Smooth muscle cell (in vitro differentiated cells): ENCODE measurements at regions not wholly inside any gene's neighbourhood (a gene's known extent, or its start where the extent isn't known, plus 50 kb on each side); places are given as distances from the start of the nearest gene placed in this dataset.

Experiments used
- DNase-seq: peaks from one replicate; lab custom pipeline; 2025; ENCODE audit not compliant: unreplicated experiment; lab: John Stamatoyannopoulos, UW
- H2AFZ ChIP-seq: fragments of 200-600 bp; sonication (generic); 2 replicates; pipeline ENCODE4 v1.6.0; 2016; ENCODE audit warnings: antibody characterized with exemption, low read depth, mild to moderate bottlenecking
- H3F3A ChIP-seq: fragments of 200-600 bp; sonication (generic); 2 replicates; pipeline ENCODE4 v1.6.0; 2017; ENCODE audit warnings: antibody characterized with exemption, low read depth
- H3K27ac ChIP-seq: fragments of 200-600 bp; sonication (generic); 2 replicates; pipeline ENCODE4 v1.5.1; 2016; ENCODE audit warnings: low read depth, mild to moderate bottlenecking
- H3K27me3 ChIP-seq: fragments of 200-600 bp; sonication (generic); 2 replicates; pipeline ENCODE4 v1.6.1; 2016; ENCODE audit warnings: low read depth, mild to moderate bottlenecking
- H3K36me3 ChIP-seq: fragments of 200-600 bp; sonication (generic); 2 replicates; pipeline ENCODE4 v1.5.1; 2016; ENCODE audit warnings: low read depth
- H3K4me1 ChIP-seq: fragments of 200-600 bp; sonication (generic); 2 replicates; pipeline ENCODE4 v1.5.1; 2016; ENCODE audit warnings: low read depth
- H3K4me2 ChIP-seq: fragments of 200-600 bp; sonication (generic); 2 replicates; pipeline ENCODE4 v1.6.0; 2016; ENCODE audit warnings: mild to moderate bottlenecking
- H3K4me3 ChIP-seq: fragments of 200-600 bp; sonication (generic); 2 replicates; pipeline ENCODE4 v1.5.1; 2016; ENCODE audit warnings: mild to moderate bottlenecking
- H3K79me2 ChIP-seq: fragments of 200-600 bp; sonication (generic); 2 replicates; pipeline ENCODE4 v1.6.0; 2016; ENCODE audit warnings: low read depth, mild to moderate bottlenecking
- H3K9ac ChIP-seq: fragments of 200-600 bp; sonication (generic); 2 replicates; pipeline ENCODE4 v1.6.0; 2016; ENCODE audit warnings: low read depth
- H3K9me3 ChIP-seq: fragments of 200-600 bp; sonication (generic); replicated peaks from 2 replicates; pipeline ENCODE4 v1.5.1; 2016; ENCODE audit warnings: low read depth
- H4K20me1 ChIP-seq: fragments of 200-600 bp; sonication (generic); 2 replicates; pipeline ENCODE4 v1.6.0; 2016; ENCODE audit warnings: low read depth
- WGBS: methylation state at CpG from one replicate; pipeline ENCODE4 v1.1.7; 2016; ENCODE audit warnings: low lambda C conversion rate; 5-methylcytosine and 5-hydroxymethylcytosine counted together
- TF ChIP-seq, protein P1 (sequence below): fragments of 200-600 bp; sonication (generic); IDR thresholded peaks from 2 replicates; pipeline ENCODE4 v1.5.1; 2017; ENCODE audit warnings: borderline replicate concordance, mild to moderate bottlenecking, antibody characterized with exemption; ENCODE audit not compliant: insufficient read depth, poor library complexity, severe bottlenecking

DNA sequence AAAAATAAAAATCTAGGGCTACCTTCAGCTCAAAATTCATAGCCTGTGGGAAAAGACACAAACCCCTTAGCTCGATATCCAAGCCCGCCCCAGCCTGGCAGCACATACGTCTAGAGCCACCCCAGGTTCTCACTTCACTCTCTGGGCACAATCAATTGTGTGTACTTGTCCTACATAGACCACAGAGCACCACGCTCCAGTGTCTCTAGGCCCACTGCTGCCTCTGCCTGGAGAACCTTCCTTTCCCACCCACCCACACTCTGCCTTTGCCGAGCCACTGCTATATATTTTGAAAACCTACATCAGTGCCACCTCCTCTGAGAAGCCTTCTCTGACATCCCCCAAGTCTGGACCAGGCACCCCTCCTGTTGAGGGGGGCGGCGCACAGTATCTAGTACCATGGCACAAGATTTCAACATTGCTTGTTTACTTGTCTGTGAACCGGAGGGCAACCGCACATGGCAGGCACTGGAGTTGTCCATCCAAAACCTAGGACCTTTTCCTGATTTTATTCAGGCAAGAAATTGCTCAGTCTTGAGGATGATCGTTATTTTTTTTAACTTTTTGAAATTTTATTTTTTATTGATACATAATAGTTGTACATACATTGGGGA, 141.5 kb downstream of the UNC5CL start:
- TF ChIP-seq, protein P1, sequence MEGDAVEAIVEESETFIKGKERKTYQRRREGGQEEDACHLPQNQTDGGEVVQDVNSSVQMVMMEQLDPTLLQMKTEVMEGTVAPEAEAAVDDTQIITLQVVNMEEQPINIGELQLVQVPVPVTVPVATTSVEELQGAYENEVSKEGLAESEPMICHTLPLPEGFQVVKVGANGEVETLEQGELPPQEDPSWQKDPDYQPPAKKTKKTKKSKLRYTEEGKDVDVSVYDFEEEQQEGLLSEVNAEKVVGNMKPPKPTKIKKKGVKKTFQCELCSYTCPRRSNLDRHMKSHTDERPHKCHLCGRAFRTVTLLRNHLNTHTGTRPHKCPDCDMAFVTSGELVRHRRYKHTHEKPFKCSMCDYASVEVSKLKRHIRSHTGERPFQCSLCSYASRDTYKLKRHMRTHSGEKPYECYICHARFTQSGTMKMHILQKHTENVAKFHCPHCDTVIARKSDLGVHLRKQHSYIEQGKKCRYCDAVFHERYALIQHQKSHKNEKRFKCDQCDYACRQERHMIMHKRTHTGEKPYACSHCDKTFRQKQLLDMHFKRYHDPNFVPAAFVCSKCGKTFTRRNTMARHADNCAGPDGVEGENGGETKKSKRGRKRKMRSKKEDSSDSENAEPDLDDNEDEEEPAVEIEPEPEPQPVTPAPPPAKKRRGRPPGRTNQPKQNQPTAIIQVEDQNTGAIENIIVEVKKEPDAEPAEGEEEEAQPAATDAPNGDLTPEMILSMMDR = no peak
- no peak for DNase-seq
- no peak overlapping the region for H3K4me3 ChIP-seq

DNA sequence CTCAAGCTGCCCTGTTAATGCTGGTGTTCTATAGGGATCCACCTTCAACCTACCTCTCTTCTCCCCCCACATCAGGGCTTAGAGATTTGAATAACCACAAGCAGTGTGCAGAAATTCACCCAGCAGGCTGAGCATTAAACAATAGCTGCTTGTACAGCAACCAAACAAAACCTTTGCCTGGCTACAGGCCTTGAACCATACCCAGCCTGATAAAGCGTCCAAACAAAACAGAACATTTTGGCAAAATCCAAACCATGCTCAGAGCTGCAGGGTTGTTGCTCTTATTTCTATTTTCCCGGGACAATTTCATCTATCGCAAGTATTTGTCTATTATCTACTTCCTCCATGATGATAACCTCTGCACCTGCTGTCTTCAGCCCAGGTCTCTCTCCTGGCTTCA, 142.3 kb downstream of the UNC5CL start:
- WGBS = 96% methylated on average over 3 of the region's 3 CpGs
- H3K27ac ChIP-seq = no peak overlapping the region
- H3K9me3 ChIP-seq = no peaks in the 10 kb centered on the region
- H3K4me2 ChIP-seq = no peak overlapping the region
- H3K79me2 ChIP-seq = no peaks in the 10 kb centered on the region
- H3K4me1 ChIP-seq = no peaks in the 10 kb centered on the region
- no peaks in the 10 kb centered on the region for H3K36me3 ChIP-seq
- no peaks in the 10 kb centered on the region for H3F3A ChIP-seq
- H4K20me1 ChIP-seq = no peaks in the 10 kb centered on the region
- no peaks in the 10 kb centered on the region for H3K27me3 ChIP-seq
- H3K4me3 ChIP-seq = no peak overlapping the region
- no peak for DNase-seq
- TF ChIP-seq, protein P1 = no peak
- no peak overlapping the region for H2AFZ ChIP-seq
- H3K9ac ChIP-seq = no peak overlapping the region

More for the DNA sequence above, 141.5 kb downstream of the UNC5CL start:
- Histone ChIP-seq H3K4me1 (no peaks in the 10 kb centered on the region), H3K9me3 (no peaks in the 10 kb centered on the region), H2AFZ (no peak overlapping the region), H3K4me2 (no peak overlapping the region), H3K27me3 (no peaks in the 10 kb centered on the region), H3K9ac (no peak overlapping the region), H3K36me3 (no peaks in the 10 kb centered on the region), H3K27ac (no peak overlapping the region), H4K20me1 (no peaks in the 10 kb centered on the region), H3F3A (no peaks in the 10 kb centered on the region), H3K79me2 (no peaks in the 10 kb centered on the region)
- 92% methylated on average over 10 of the region's 10 CpGs for WGBS

DNA sequence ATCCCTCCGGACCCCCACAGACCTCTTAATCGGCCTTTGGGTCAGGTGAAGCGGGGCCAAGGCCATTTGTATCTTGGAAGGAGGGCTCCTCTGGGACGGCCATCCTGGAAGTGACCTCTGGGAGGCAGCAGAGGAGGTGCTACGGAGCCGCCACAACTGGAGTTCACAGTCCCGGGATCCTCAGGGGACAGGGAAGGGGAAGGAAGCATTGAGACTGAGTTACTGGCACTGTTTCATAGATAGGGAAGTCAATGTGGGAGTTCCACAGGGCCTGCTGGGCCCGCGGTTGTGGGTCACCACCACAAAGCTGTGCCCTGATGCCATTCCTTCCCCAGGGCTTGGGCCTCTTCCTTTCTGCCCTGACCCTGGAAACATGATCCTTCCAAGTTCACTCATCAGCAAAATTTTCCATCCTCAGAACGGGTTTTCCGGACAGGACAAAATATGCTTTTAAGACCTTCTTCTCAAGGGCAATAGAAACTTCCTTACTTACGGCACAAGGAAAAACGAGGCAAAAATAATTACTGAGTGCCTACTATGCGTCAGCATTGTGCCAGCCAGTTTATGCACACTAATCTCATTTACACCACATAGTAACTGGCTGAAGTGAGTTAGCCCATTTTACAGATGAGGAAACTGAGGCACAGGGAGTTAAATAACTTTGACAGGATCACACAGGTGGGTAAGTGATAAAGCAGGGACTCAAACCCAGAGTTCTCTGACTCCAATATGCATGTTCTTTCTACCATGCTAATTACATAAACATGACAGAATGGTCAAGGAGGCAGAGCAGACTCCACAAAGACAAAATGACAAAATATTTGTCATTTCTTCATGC, 143.8 kb downstream of the UNC5CL start:
- 44% methylated on average over 14 of the region's 14 CpGs for WGBS
- Histone ChIP-seq H3K27ac (no peak overlapping the region), H3K9me3 (no peaks in the 10 kb centered on the region), H3K27me3 (no peaks in the 10 kb centered on the region), H3K4me2 (no peak overlapping the region), H3K36me3 (no peaks in the 10 kb centered on the region), H4K20me1 (no peaks in the 10 kb centered on the region), H3K4me1 (no peaks in the 10 kb centered on the region), H3K4me3 (no peak overlapping the region), H3F3A (no peaks in the 10 kb centered on the region), H2AFZ (no peak overlapping the region), H3K9ac (no peak overlapping the region), H3K79me2 (no peaks in the 10 kb centered on the region)
- TF ChIP-seq, protein P1 = peak; percentile 63
- peak; percentile 21 for DNase-seq
